Panc1 (cell line): ENCODE measurements at regions not wholly inside any gene's neighbourhood (a gene's known extent, or its start where the extent isn't known, plus 50 kb on each side); places are given as distances from the start of the nearest gene placed in this dataset.

Experiments used
- SIN3A ChIP-seq: IDR thresholded peaks from 2 replicates; pipeline ENCODE4 v1.6.1; 2012; ENCODE audit warnings: low read depth, mild to moderate bottlenecking, low read length, moderate library complexity, borderline replicate concordance; ENCODE audit not compliant: insufficient read depth
- TF ChIP-seq, protein P1 (sequence below): fragments of 450-650 bp; IDR thresholded peaks from 2 replicates; pipeline ENCODE4 v1.5.1; 2017; ENCODE audit warnings: mild to moderate bottlenecking

DNA sequence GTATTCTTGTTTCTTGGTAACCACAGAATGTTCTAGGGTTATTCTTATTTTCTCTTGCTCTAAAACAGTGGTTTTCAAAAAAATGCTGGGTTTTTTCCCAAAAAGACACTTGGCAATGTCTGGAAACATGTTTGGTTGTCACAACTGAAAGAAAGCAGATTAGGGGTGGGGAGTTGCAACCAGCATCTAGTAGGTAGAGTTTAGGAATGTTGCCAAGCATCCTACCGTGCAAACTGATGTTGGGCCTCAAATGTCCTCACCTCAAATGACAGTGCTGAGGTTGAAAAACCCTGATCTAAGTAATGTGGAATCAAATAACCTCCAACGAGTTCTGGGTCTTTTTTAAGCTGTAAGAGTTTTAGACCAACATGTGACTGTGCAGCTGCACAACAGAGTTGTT, 270.5 kb upstream of the STT3B start:
- TF ChIP-seq, protein P1, sequence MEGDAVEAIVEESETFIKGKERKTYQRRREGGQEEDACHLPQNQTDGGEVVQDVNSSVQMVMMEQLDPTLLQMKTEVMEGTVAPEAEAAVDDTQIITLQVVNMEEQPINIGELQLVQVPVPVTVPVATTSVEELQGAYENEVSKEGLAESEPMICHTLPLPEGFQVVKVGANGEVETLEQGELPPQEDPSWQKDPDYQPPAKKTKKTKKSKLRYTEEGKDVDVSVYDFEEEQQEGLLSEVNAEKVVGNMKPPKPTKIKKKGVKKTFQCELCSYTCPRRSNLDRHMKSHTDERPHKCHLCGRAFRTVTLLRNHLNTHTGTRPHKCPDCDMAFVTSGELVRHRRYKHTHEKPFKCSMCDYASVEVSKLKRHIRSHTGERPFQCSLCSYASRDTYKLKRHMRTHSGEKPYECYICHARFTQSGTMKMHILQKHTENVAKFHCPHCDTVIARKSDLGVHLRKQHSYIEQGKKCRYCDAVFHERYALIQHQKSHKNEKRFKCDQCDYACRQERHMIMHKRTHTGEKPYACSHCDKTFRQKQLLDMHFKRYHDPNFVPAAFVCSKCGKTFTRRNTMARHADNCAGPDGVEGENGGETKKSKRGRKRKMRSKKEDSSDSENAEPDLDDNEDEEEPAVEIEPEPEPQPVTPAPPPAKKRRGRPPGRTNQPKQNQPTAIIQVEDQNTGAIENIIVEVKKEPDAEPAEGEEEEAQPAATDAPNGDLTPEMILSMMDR, result no peak
- no peak for TF ChIP-seq SIN3A
